ENCODE measurements at regions not wholly inside any gene's neighbourhood (a gene's known extent, or its start where the extent isn't known, plus 50 kb on each side); places are given as distances from the start of the nearest gene placed in this dataset.

DNA sequence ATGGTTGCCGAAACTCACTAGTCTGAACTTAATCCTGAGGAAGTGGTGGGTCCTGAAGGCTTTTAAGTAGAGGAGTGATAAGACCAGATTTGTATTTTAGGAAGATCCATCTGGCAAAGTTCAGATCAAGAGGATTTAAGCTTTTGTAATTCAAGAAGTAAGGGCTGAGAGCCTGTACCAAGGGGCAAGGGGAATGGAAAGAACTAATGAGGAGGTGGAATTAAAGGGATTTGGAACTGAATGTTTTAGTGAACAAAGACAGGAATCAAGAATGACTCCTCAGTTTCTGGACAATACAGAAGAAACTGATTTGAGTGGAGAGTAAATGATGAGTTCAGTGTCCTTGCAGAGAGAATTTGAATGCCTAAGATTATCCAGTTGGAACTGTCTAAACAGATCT, 249.0 kb downstream of the C7orf25 start:
- no peaks in the 10 kb centered on the region for H3K27me3 ChIP-seq (ENCODE audit: insufficient read depth)
- 7% methylated on average over 1 of the region's 1 CpG for WGBS (ENCODE audit: low lambda C conversion rate)
- CTCF ChIA-PET: no interaction called here

DNA sequence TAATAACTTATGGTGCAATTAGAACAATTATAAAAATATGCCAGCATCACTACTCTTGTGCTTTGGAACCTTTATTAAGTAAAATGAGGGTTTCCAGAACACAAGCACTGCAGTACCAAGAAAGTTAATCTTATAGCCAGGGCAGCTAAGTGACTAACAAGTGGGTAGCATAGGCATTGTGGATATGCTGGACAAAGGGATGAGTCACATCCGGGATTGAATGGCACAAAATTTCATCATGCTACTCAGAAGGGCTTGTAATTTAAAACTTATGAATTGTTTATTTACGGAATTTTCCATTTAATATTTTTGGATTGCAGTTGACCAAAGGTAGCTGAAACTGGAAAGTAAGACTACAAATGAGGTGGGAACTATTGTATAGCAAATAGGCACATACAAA, 250.6 kb downstream of the C7orf25 start:
- Histone ChIP-seq H3K9ac (no peak overlapping the region), H3K4me3 (ENCODE audit: low read depth in 2 of 2, low read length in 1 of 2) (no peak overlapping the region), H4K20me1 (ENCODE audit: insufficient read depth) (no peaks in the 10 kb centered on the region), H3K27me3 (ENCODE audit: insufficient read depth) (no peaks in the 10 kb centered on the region), H3F3A (replicated peaks; ENCODE audit: insufficient read depth) (peaks cover 3% of the 10 kb centered on the region), H3K4me1 (ENCODE audit: control insufficient read depth in 1 of 2, insufficient read depth in 2 of 2, low read depth in 1 of 2, low read length in 1 of 2) (no peaks in the 10 kb centered on the region), H3K79me2 (ENCODE audit: insufficient read depth) (no peaks in the 10 kb centered on the region), H3K36me3 (replicated peaks in 1 of 2; ENCODE audit: control insufficient read depth in 1 of 2, insufficient read depth in 2 of 2, low read length in 1 of 2) (no peaks in the 10 kb centered on the region), H3K4me2 (no peak overlapping the region), H3K9me3 (peaks cover 9% of the 10 kb centered on the region; the same call in 1 of the 2 replicates), H3K27ac (ENCODE audit: low read depth in 2 of 2, low read length in 1 of 2) (no peak overlapping the region), H3K9me2 (no peaks in the 10 kb centered on the region), H2AFZ (ENCODE audit: low read depth) (no peak overlapping the region)
- WGBS (ENCODE audit: low lambda C conversion rate): 4% methylated on average over 2 of the region's 2 CpGs
- no peak for DNase-seq
- CTCF ChIA-PET: no interaction called here
- POLR2A ChIA-PET: no interaction called here
- TF ChIP-seq FOSL2 (IDR thresholded peaks at IDR 0.05; ENCODE audit: borderline replicate concordance, low read depth): peak; percentile 74
- no peak for TF ChIP-seq RAD21 (IDR thresholded peaks at IDR 0.05; ENCODE audit: low read length)
- no peak for TF ChIP-seq POLR2AphosphoS5 (IDR thresholded peaks at IDR 0.05; ENCODE audit: low read depth, low read length)
- peak; percentile 60; the same call in 1 of the 2 replicates for TF ChIP-seq JUND (IDR thresholded peaks at IDR 0.05)
- TF ChIP-seq TCF12 (IDR thresholded peaks at IDR 0.05): peak; percentile 16; the same call in 1 of the 2 replicates
- TF ChIP-seq EP300 (IDR thresholded peaks at IDR 0.05; ENCODE audit: borderline replicate concordance in 1 of 2, low read depth in 1 of 2, low read length in 1 of 2): peak in 1 of 2 experiments; percentile 11; a peak in 1 of 4 replicates
- TF ChIP-seq FOXM1 (IDR thresholded peaks at IDR 0.05; ENCODE audit: low read depth): no peak

More for the DNA sequence above, 249.0 kb downstream of the C7orf25 start:
- Histone ChIP-seq H3F3A (replicated peaks; ENCODE audit: insufficient read depth) (peaks cover 3% of the 10 kb centered on the region), H4K20me1 (ENCODE audit: insufficient read depth) (no peaks in the 10 kb centered on the region), H3K79me2 (ENCODE audit: insufficient read depth) (no peaks in the 10 kb centered on the region), H3K9me3 (peaks cover 16% of the 10 kb centered on the region), H3K27ac (ENCODE audit: low read depth in 2 of 2, low read length in 1 of 2) (no peak overlapping the region), H3K4me2 (no peak overlapping the region), H3K4me3 (ENCODE audit: low read depth in 2 of 2, low read length in 1 of 2) (no peak overlapping the region), H3K36me3 (replicated peaks in 1 of 2; ENCODE audit: control insufficient read depth in 1 of 2, insufficient read depth in 2 of 2, low read length in 1 of 2) (no peaks in the 10 kb centered on the region), H3K9ac (no peak overlapping the region), H2AFZ (ENCODE audit: low read depth) (no peak overlapping the region), H3K9me2 (no peaks in the 10 kb centered on the region), H3K4me1 (ENCODE audit: control insufficient read depth in 1 of 2, insufficient read depth in 2 of 2, low read depth in 1 of 2, low read length in 1 of 2) (no peaks in the 10 kb centered on the region)
- POLR2A ChIA-PET: no interaction called here
- TF ChIP-seq TAF1 (IDR thresholded peaks at IDR 0.05; ENCODE audit: borderline replicate concordance, low read depth, low read length) (no peak), NFIC (IDR thresholded peaks at IDR 0.05; ENCODE audit: borderline replicate concordance) (no peak)
- TF ChIP-seq, protein P1, sequence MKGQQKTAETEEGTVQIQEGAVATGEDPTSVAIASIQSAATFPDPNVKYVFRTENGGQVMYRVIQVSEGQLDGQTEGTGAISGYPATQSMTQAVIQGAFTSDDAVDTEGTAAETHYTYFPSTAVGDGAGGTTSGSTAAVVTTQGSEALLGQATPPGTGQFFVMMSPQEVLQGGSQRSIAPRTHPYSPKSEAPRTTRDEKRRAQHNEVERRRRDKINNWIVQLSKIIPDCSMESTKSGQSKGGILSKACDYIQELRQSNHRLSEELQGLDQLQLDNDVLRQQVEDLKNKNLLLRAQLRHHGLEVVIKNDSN (IDR thresholded peaks at IDR 0.05; ENCODE audit: borderline replicate concordance, low read depth): no peak
- DNase-seq: no peak

DNA sequence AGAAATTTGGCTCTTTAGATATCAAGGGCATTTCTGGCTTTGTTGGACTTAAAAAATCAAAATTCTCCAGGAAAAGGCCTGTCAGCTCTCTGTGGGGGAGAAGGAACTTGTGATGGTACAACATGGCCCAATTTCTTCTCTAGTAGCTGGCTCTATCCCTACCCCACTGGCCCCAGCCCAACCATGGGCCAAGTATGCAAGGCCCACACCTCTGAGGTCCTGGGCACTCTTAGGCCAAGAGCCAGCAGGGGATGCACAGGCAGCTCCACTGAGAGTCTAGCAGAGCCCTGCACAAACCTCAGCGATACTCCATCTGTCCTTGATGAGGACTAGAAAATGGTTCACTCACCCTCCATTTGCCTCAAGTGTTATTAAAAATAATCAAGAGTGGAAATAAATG, 261.2 kb downstream of the C7orf25 start:
- Histone ChIP-seq H3K79me2 (ENCODE audit: insufficient read depth) (no peaks in the 10 kb centered on the region), H3K27ac (ENCODE audit: low read depth in 2 of 2, low read length in 1 of 2) (no peak overlapping the region), H3K4me3 (ENCODE audit: low read depth in 2 of 2, low read length in 1 of 2) (no peak overlapping the region), H2AFZ (ENCODE audit: low read depth) (no peak overlapping the region), H3F3A (replicated peaks; ENCODE audit: insufficient read depth) (no peaks in the 10 kb centered on the region), H3K4me1 (ENCODE audit: control insufficient read depth in 1 of 2, insufficient read depth in 2 of 2, low read depth in 1 of 2, low read length in 1 of 2) (no peaks in the 10 kb centered on the region), H4K20me1 (ENCODE audit: insufficient read depth) (no peaks in the 10 kb centered on the region), H3K9ac (no peak overlapping the region), H3K36me3 (replicated peaks in 1 of 2; ENCODE audit: control insufficient read depth in 1 of 2, insufficient read depth in 2 of 2, low read length in 1 of 2) (no peaks in the 10 kb centered on the region), H3K9me3 (0 out of 2 replicates have a peak, but pooled peaks cover 3% of the 10 kb centered on the region), H3K4me2 (no peak overlapping the region), H3K27me3 (ENCODE audit: insufficient read depth) (0 out of 2 replicates have a peak, but pooled peaks cover 4% of the 10 kb centered on the region), H3K9me2 (no peaks in the 10 kb centered on the region)
- DNase-seq: no peak
- no peak for TF ChIP-seq RFX5 (IDR thresholded peaks at IDR 0.05; ENCODE audit: low read length)
- TF ChIP-seq RXRA (IDR thresholded peaks at IDR 0.05; ENCODE audit: borderline replicate concordance, low read depth): no peak
- TF ChIP-seq, protein P2, sequence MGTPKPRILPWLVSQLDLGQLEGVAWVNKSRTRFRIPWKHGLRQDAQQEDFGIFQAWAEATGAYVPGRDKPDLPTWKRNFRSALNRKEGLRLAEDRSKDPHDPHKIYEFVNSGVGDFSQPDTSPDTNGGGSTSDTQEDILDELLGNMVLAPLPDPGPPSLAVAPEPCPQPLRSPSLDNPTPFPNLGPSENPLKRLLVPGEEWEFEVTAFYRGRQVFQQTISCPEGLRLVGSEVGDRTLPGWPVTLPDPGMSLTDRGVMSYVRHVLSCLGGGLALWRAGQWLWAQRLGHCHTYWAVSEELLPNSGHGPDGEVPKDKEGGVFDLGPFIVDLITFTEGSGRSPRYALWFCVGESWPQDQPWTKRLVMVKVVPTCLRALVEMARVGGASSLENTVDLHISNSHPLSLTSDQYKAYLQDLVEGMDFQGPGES (IDR thresholded peaks at IDR 0.05; ENCODE audit: low read depth, low read length): no peak
- TF ChIP-seq, protein P3, sequence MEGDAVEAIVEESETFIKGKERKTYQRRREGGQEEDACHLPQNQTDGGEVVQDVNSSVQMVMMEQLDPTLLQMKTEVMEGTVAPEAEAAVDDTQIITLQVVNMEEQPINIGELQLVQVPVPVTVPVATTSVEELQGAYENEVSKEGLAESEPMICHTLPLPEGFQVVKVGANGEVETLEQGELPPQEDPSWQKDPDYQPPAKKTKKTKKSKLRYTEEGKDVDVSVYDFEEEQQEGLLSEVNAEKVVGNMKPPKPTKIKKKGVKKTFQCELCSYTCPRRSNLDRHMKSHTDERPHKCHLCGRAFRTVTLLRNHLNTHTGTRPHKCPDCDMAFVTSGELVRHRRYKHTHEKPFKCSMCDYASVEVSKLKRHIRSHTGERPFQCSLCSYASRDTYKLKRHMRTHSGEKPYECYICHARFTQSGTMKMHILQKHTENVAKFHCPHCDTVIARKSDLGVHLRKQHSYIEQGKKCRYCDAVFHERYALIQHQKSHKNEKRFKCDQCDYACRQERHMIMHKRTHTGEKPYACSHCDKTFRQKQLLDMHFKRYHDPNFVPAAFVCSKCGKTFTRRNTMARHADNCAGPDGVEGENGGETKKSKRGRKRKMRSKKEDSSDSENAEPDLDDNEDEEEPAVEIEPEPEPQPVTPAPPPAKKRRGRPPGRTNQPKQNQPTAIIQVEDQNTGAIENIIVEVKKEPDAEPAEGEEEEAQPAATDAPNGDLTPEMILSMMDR (IDR thresholded peaks at IDR 0.05): no peak
- TF ChIP-seq NFIC (IDR thresholded peaks at IDR 0.05; ENCODE audit: borderline replicate concordance): no peak
- TF ChIP-seq CHD2 (IDR thresholded peaks at IDR 0.05; ENCODE audit: low read length, partially characterized antibody): no peak
- TF ChIP-seq TCF12 (IDR thresholded peaks at IDR 0.05): no peak
- no peak for TF ChIP-seq GATA2 (CRISPR knock-in tag; IDR thresholded peaks at IDR 0.05)
- TF ChIP-seq ELF1 (IDR thresholded peaks at IDR 0.05): no peak
- WGBS (ENCODE audit: low lambda C conversion rate): 0% methylated on average over 1 of the region's 1 CpG
- CTCF ChIA-PET: interaction anchor here (0.6 kb wide), 1 partner anchor 14 kb away, joined by 4 read pairs; no protein-coding TSS in a partner anchor
- POLR2A ChIA-PET: no interaction called here

All from SK-N-SH (cell line).